Activated naive CD4-positive, alpha-beta T cell treated with anti-CD3 and anti-CD28 coated beads, Interleukin-2, amount 50 U/mL, for 72 hours (primary cell): ENCODE measurements at regions not wholly inside any gene's neighbourhood (a gene's known extent, or its start where the extent isn't known, plus 50 kb on each side); places are given as distances from the start of the nearest gene placed in this dataset.

Source experiments
- ATAC-seq, 2 donors: fragments of 150-1000 bp; cut with Tn5 transposase; 2 replicates each; pipeline ENCODE4 v1.10.0; 2021; ENCODE audit warnings: mild to moderate bottlenecking in 2 of 2, moderate library complexity in 2 of 2
- DNase-seq, 2 donors: peaks; one replicate each; pipeline ENCODE4 v3.0.0; 2021 to 2022; ENCODE audit warnings: low spot score in 2 of 2
- H3K27ac Mint-ChIP-seq, 2 donors: one replicate each; pipeline ENCODE4 v1.8.0; 2022; ENCODE audit warnings: mild to moderate bottlenecking in 2 of 2, mixed read lengths in 2 of 2
- H3K36me3 Mint-ChIP-seq, 2 donors: one replicate each; pipeline ENCODE4 v1.8.0; 2022; ENCODE audit warnings: mixed read lengths in 2 of 2
- H3K9me3 Mint-ChIP-seq, 2 donors: one replicate each; pipeline ENCODE4 v1.8.0; 2022; ENCODE audit warnings: mixed read lengths in 2 of 2

DNA sequence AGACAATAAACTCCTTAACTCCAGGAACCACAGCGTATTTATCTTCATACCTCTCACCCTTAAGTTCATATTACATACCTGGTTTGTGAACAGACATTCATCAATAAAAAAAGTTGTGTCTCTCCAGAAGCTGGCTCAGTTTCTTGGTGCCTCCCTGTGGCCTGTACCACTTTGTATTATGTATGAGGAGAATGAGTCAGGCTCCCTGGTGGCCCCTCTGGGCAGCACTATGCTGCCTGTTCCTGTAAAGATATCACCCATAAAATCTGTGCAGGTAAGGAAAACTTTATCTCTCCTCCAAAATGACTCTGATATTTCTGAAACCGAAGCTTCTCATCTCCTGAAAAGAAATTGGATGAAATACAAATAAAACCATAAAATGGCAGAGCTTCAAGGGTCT is 198.4 kb upstream of the NT5C1B start:
- Mint-ChIP-seq H3K27ac (no peak overlapping the region), H3K36me3 (peaks cover 0 to 16% of the 10 kb centered on the region in 2 donors), H3K9me3 (peaks cover 0 to 3% of the 10 kb centered on the region in 2 donors)
- DNase-seq (no peak), ATAC-seq (no peak)

DNA sequence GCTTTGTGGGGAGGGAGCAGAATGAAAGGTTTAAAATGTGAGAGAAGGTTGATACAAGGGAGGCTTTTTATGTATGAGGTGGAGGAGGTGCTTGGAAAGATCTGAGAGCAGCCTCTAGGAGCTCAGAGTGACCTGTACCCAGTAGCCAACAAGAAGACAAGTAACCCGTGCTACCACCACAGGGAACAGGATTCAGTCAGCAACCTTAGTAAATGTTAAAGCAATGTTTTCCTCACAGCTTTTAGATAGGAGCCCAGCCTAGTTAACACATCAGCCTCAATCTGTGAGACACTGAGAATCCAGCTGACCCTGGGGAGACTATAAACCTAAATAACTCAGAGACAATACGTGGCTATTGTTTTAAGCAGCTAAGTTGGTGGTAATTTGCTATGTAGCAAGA is 194.9 kb upstream of the NT5C1B start:
- Mint-ChIP-seq H3K9me3 (peaks cover 0 to 3% of the 10 kb centered on the region in 2 donors), H3K36me3 (peaks cover 0 to 16% of the 10 kb centered on the region in 2 donors), H3K27ac (no peak overlapping the region)
- DNase-seq (no peak), ATAC-seq (no peak)

GRCh38 chr2:18781541-18782280 is 192.3 kb upstream of the NT5C1B start:
- DNase-seq (no peak), ATAC-seq (no peak)
- Mint-ChIP-seq H3K9me3 (no peaks in the 10 kb centered on the region), H3K36me3 (peaks cover 0 to 16% of the 10 kb centered on the region in 2 donors), H3K27ac (no peak overlapping the region)

DNA sequence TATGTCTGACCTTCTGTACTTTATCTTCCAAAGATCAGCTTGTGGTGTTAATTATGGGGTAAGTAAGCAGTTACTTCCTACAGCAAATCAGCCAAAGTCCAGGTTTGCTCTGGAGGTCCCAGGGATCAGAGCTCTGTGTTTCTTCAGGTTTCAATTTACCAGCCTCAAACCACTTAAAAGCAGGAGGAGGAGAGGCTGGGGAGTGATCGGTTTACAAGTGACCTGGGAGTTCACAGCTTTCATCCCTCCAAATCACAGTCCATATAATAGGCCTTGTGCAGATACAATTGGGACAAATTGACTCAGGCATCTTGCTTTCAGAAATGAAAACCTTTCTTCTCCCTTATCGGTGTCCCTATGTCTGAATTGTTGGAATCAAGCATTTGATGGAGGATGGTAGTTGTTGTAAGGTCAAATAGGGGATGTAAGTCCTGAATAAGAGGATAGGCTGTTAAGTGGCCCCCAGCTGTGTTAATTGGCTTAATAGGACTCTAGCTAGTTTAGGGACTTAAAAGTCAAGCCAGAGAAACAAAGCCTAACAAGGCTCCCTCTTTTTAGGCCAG is 188.0 kb upstream of the NT5C1B start:
- H3K27ac Mint-ChIP-seq = no peak overlapping the region

DNA sequence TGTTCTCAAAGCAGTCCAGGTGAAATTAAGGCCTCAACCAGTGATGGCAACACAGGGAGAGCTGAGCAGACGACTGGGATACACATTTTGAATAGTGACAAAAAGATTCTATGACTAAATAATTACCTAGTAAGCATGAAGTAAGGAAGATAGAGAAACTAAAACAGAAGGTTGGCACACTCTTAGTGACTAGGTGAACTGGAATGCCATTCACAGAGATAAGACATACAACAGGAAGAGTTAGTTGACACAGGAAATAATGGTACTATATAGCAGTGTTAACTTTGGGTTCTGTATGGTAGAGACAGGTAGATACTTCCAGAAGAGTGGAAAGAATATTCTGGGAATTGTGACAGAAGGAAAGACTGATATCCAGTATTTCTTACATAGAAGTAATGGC is 181.8 kb upstream of the NT5C1B start:
- DNase-seq = no peak
- ATAC-seq = no peak
- peaks cover 6 to 14% of the 10 kb centered on the region in 2 donors for H3K36me3 Mint-ChIP-seq
- H3K9me3 Mint-ChIP-seq = peaks cover 8 to 9% of the 10 kb centered on the region in 2 donors
- no peak overlapping the region for H3K27ac Mint-ChIP-seq

More for the DNA sequence above, 188.0 kb upstream of the NT5C1B start:
- Mint-ChIP-seq H3K9me3 (no peaks in the 10 kb centered on the region), H3K36me3 (no peaks in the 10 kb centered on the region)
- ATAC-seq (no peak), DNase-seq (no peak)

DNA sequence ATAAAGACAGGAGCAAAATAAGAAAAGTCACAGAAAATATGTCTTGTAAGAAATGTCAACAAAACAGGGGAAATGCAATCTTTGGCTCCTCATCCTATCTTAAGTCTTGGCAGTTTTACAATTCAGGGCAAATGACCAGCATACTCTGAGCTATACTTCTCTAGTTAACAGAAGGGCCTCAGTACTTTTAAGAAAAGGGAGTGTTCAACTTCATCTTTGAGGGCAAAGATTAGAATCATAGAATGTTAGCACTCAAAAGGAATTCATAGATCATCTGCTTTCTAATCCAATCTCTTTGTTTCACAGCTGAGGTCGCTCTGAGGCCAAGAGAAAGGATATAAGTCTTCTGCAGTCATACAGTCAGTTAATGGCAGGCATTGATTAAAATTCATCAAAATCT is 174.0 kb upstream of the NT5C1B start:
- Mint-ChIP-seq H3K9me3 (peaks cover 2 to 8% of the 10 kb centered on the region in 2 donors), H3K36me3 (peaks cover 2 to 22% of the 10 kb centered on the region in 2 donors), H3K27ac (no peak overlapping the region)
- no peak for ATAC-seq
- DNase-seq = no peak

DNA sequence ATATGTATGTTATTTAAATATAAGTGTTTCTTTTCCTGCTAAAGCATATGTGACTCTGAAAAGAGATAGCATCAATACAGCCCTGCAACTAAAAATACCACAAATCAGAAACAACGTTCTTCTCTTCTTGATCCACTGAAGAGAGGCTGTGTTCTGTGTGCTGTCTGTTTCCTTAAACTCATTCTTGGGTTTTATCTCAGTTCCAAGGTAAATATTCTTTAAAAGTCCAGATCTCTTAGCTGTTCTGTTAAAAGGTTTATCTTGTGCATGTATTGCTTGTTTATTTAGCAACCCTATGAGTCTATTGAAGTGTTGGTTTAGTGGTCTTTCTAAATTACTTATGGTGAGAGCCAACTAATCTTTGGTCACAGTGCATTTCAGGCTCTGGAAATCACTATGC is 173.3 kb upstream of the NT5C1B start:
- ATAC-seq (no peak), DNase-seq (no peak)
- H3K36me3 Mint-ChIP-seq = peaks cover 0 to 20% of the 10 kb centered on the region in 2 donors
- no peak overlapping the region for H3K27ac Mint-ChIP-seq
- peaks cover 0 to 5% of the 10 kb centered on the region in 2 donors for H3K9me3 Mint-ChIP-seq

- ATAC-seq = no peak
- peaks cover 0 to 4% of the 10 kb centered on the region in 2 donors for H3K9me3 Mint-ChIP-seq
- H3K27ac Mint-ChIP-seq = no peak overlapping the region
- H3K36me3 Mint-ChIP-seq = peaks cover 0 to 5% of the 10 kb centered on the region in 2 donors
- DNase-seq = no peak
Observed at GRCh38 chr2:18754286-18754685, 164.9 kb upstream of the NT5C1B start.

DNA sequence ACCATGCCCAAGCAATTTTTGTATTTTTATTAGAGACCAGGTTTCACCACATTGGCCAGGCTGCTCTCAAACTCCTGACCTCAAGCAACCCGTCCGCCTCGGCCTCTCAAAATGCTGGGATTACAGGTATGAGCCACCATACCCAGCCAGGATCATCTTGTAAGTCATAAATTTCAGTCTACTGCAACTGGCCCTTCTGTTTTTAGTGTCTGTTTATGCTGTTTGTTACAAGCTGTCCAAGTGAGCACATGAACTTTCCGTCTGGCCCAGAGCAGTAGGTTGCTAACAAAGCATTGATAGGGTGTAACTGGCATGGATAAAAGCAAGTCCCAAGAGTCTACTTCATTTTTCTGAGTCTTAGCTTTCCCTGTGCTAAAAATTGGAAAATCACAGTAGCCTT is 164.4 kb upstream of the NT5C1B start:
- Mint-ChIP-seq H3K9me3 (no peaks in the 10 kb centered on the region), H3K27ac (no peak overlapping the region), H3K36me3 (no peaks in the 10 kb centered on the region)
- ATAC-seq (no peak), DNase-seq (no peak)

- no peak overlapping the region for H3K27ac Mint-ChIP-seq
- ATAC-seq (no peak), DNase-seq (no peak)
- no peaks in the 10 kb centered on the region for H3K36me3 Mint-ChIP-seq
- no peaks in the 10 kb centered on the region for H3K9me3 Mint-ChIP-seq
Observed at GRCh38 chr2:18752667-18753422, 163.5 kb upstream of the NT5C1B start.

GRCh38 chr2:18752022-18752493 is 162.7 kb upstream of the NT5C1B start:
- DNase-seq (no peak), ATAC-seq (no peak)
- no peaks in the 10 kb centered on the region for H3K9me3 Mint-ChIP-seq
- no peak overlapping the region for H3K27ac Mint-ChIP-seq
- H3K36me3 Mint-ChIP-seq = no peaks in the 10 kb centered on the region

DNA sequence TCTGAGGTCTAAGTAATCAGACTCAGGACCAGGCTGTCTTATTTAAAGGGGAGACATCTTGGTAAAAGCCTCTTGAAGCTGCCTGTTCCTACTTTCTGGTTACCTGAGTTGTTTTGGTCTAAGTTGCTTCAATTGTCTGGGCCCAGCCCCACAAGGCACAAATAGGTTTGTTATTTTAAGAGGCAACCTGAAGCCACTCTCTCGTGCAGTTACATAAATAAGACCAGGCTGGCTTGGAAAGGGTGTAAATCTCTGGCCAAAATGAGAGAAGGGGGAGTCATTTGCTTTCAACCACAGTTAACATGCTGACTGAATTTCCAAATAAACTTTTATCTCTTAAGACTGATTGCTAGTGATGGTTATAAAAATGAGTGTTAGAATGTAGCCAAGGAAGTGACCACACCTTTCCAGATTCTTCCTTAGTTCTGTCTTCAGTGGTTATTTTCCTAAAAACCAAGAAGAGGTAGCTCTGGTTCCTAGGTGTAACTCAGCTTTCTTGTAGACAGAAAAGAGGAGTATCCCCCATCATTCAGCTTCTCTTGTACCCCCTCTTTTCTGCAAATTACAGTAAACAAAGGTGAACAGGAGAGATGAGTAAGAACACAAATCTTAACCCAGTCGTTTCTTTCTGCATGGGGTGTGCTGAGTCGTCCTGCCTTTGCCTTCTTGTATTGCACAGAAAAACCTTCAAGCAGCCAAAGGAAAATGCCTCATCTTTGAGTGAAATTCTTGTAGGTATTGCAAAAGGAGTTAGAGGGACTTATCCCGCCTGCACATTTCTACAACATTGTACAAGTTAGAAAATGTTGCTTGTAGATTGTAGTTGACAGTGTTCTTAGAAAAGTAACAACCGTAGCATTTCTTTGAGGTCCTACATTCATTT is 161.5 kb upstream of the NT5C1B start:
- no peaks in the 10 kb centered on the region for H3K36me3 Mint-ChIP-seq
- no peak for DNase-seq
- no peak for ATAC-seq
- no peak overlapping the region for H3K27ac Mint-ChIP-seq
- no peaks in the 10 kb centered on the region for H3K9me3 Mint-ChIP-seq

- no peaks in the 10 kb centered on the region for H3K9me3 Mint-ChIP-seq
- DNase-seq (peak in 1 of 2 donors; percentile 53), ATAC-seq (no peak)
- H3K36me3 Mint-ChIP-seq = no peaks in the 10 kb centered on the region
- H3K27ac Mint-ChIP-seq = no peak overlapping the region
Observed at GRCh38 chr2:18749912-18750526, 160.7 kb upstream of the NT5C1B start.

GRCh38 chr2:18745431-18746272 is 156.3 kb upstream of the NT5C1B start:
- DNase-seq = no peak
- H3K9me3 Mint-ChIP-seq = no peaks in the 10 kb centered on the region
- H3K36me3 Mint-ChIP-seq = no peaks in the 10 kb centered on the region
- no peak for ATAC-seq
- H3K27ac Mint-ChIP-seq = no peak overlapping the region

DNA sequence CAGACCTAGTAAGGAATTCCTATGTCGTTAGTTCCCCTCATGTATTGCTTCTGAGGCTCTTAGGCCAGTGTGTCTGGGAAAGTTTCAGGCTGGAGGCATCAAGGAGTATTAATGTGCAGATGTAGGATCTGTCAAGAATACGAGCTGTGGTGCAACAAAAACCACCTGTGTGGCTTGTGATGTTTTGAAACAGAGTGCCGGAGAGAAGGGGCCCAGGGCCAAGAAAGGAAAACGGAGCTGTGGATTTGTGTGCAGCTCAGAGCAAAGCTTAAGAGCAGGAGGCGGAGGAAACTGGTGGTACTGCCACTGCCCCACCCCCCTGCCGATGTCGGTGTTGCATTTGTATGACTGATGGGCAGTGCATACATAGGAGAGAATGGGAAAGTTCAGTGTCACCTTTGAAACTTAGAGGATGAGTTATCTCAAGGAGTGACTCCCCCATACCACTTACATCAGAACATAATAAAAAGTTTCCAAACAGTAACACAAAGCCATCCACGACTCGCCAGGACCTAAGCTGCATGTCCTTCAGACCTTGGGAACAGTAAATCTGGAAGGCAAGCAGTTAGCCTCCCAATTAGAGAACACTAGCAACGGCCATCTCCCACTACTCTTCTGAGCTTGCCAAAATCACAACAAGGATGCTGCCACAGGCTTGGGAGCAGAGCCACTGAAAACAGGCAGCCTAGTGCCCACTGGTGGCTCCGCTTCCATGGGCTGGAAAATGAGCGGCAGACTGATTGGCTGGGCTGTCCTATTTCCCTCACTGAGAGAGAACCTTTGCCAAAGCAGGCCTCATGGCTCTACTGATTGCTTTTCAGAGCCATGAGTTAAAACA is 152.7 kb upstream of the NT5C1B start:
- Mint-ChIP-seq H3K36me3 (no peaks in the 10 kb centered on the region), H3K27ac (no peak overlapping the region), H3K9me3 (no peaks in the 10 kb centered on the region)
- ATAC-seq = no peak
- DNase-seq = no peak
